ENCODE measurements at regions not wholly inside any gene's neighbourhood (a gene's known extent, or its start where the extent isn't known, plus 50 kb on each side); places are given as distances from the start of the nearest gene placed in this dataset.
"Not testable (repeated sequence)": the region's sequence is repeated elsewhere in the genome, so short reads cannot be mapped to it uniquely, and the experiment has no call there.

GRCh38 chr16:46382791-46383541 lies 238.2 kb downstream of the SHCBP1 start:
- peak; percentile 51 for DNase-seq (ENCODE audit: low spot score)
- H3K9me3 ChIP-seq (ENCODE audit: low read depth) = peaks cover 26% of the 10 kb centered on the region
- not testable (repeated sequence) for H3K36me3 Mint-ChIP-seq; H4K20me1 ChIP-seq (ENCODE audit: low read depth); H3K4me3 ChIP-seq; H3K4me2 ChIP-seq; H3K79me2 ChIP-seq (ENCODE audit: low read depth); H3K4me1 Mint-ChIP-seq; H2AFZ ChIP-seq (replicated peaks); H3K27me3 ChIP-seq; H3K27me3 Mint-ChIP-seq (ENCODE audit: insufficient read depth, low read depth); H3K4me3 Mint-ChIP-seq; H3K27ac Mint-ChIP-seq; H3K9ac ChIP-seq; H3K36me3 ChIP-seq; H3K4me1 ChIP-seq; H3K27ac ChIP-seq; H3F3A ChIP-seq (ENCODE audit: low read depth)
- H3K9me3 Mint-ChIP-seq = peaks cover 24% of the 10 kb centered on the region

GRCh38 chr16:46382079-46382478 lies 239.1 kb downstream of the SHCBP1 start:
- not testable (repeated sequence) for H3K27me3 ChIP-seq; H2AFZ ChIP-seq (replicated peaks); H4K20me1 ChIP-seq (ENCODE audit: low read depth); H3K36me3 Mint-ChIP-seq; H3K4me3 ChIP-seq; H3K27ac Mint-ChIP-seq; H3K4me2 ChIP-seq; H3K4me3 Mint-ChIP-seq; H3K27ac ChIP-seq; H3K4me1 ChIP-seq; H3K36me3 ChIP-seq; H3K27me3 Mint-ChIP-seq (ENCODE audit: insufficient read depth, low read depth); H3K4me1 Mint-ChIP-seq; H3K9ac ChIP-seq; DNase-seq (ENCODE audit: low spot score); H3F3A ChIP-seq (ENCODE audit: low read depth); H3K79me2 ChIP-seq (ENCODE audit: low read depth)
- H3K9me3 ChIP-seq (ENCODE audit: low read depth) = peaks cover 19% of the 10 kb centered on the region
- H3K9me3 Mint-ChIP-seq = peaks cover 18% of the 10 kb centered on the region

- H3K4me2 ChIP-seq; H3K36me3 Mint-ChIP-seq; H4K20me1 ChIP-seq (ENCODE audit: low read depth); H3K27me3 Mint-ChIP-seq (ENCODE audit: insufficient read depth, low read depth); H3K27ac ChIP-seq; H3K27ac Mint-ChIP-seq; H3K4me1 ChIP-seq; H3K36me3 ChIP-seq; H3K4me3 Mint-ChIP-seq; H3K4me1 Mint-ChIP-seq; H3K4me3 ChIP-seq; H3K79me2 ChIP-seq (ENCODE audit: low read depth); H3K9ac ChIP-seq; H3F3A ChIP-seq (ENCODE audit: low read depth); H3K27me3 ChIP-seq; H2AFZ ChIP-seq (replicated peaks): not testable (repeated sequence)
- H3K9me3 Mint-ChIP-seq = peaks cover 15% of the 10 kb centered on the region
- H3K9me3 ChIP-seq (ENCODE audit: low read depth) = peaks cover 14% of the 10 kb centered on the region
- DNase-seq (ENCODE audit: low spot score) = peak; percentile 43
Measured at GRCh38 chr16:46381344-46381743, 239.8 kb downstream of the SHCBP1 start.

Measured in neural progenitor cell (in vitro differentiated cells).